ENCODE measurements at regions not wholly inside any gene's neighbourhood (a gene's known extent, or its start where the extent isn't known, plus 50 kb on each side); places are given as distances from the start of the nearest gene placed in this dataset.

DNA sequence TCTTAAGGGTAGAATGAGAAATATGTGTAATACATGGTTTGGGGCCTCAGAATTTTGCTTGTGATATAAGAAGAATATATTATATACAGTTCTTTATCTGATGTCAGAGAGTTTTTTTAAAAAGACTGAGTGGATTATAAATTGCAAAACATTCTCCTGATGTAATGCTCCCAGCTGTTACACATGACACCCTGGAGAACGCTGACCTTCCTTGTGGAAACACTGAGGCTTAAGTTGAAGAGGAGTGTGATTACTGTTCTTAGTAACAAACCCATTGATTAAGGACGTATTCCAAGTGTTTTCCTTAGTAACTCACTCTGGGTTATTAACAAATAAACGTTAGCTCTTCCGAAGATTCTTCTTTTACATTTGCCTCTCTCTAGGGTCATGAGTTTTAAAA, 1069.3 kb upstream of the CNTNAP5 start:
- no peak for DNase-seq

GRCh38 chr2:122960759-122961641, 1064.1 kb upstream of the CNTNAP5 start:
- no peak for DNase-seq

GRCh38 chr2:122966461-122966860, 1058.6 kb upstream of the CNTNAP5 start:
- DNase-seq, result no peak

DNA sequence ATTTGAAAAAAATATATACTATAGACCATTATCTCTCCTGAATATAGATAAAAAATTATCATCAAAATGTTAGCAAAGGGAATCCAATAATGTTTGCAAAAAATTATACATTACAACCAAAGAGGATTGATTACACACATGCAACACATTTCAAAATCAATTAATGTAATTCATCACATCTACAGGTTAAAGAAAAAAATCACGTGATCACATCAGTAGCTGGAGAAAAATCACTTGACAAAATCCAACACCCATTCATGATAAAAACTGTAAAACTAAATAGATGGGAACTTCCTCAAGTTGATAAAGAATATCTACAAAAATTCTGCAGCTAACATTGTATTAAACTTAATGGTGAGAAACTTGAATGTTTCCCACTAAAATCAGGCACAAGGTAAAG, 1047.5 kb upstream of the CNTNAP5 start:
- no peak for DNase-seq

GRCh38 chr2:122980671-122981070, 1044.4 kb upstream of the CNTNAP5 start:
- no peak for DNase-seq

DNA sequence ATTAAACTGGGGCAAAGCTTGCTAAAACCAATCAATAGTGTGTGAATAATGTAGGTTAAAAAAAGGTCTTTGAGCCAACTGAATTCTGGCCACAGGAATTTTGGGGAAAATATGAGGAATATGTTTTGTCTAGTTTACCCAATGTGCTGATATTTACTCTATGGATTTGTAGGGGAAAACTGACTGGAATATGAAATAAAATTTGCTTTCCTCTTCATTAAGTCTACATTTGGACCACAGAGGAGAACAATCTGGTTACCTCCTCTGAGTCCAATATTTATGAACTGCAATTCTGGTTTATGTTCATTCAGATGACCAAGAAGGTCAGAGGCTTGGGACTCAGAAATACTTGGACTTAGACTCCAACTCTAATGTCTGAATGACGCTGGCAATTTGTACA, 1042.2 kb upstream of the CNTNAP5 start:
- DNase-seq, result no peak

- no peak for DNase-seq
These were observed 1036.5 kb upstream of the CNTNAP5 start for GRCh38 chr2:122988395-122989221.

DNA sequence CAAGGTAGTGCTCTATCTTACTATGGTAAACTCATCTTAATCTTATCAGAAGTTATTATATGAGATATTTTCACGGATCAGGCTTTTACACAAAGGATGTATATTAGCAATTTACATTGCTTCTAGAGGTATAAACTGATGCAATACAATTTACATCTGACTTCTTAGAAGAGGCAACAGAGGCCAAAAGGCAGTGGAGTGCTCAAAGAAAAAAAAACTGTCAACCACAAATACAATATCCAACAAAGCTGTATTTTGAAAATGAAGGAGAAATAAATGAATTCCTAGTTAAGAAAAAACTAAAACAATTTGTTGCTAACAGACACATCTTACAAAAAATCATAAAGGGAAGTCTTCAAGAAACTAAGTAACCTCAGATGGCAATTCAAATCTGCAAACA, 1031.5 kb upstream of the CNTNAP5 start:
- no peak for DNase-seq

DNA sequence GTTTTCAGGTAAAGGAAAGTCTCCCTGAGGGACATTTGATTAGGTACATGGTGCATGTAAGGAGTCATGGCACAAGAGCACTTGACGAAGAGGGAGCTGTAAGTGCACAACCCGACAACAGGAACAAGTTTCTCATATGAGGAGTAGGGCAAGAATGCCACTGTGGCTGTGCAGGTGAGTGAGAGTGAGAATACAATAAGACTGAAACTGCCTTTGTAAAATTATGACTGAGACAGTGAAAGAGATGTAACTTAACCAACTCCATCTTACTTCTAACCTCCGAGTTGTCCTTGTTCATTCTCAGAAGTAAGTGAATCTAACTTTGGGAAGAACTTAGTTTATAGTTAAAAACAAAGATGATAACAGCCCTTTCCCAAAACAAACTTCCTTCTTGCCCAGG, 1025.8 kb upstream of the CNTNAP5 start:
- no peak for DNase-seq

- DNase-seq, result no peak
These were observed 1025.3 kb upstream of the CNTNAP5 start for GRCh38 chr2:122999821-123000220.

DNA sequence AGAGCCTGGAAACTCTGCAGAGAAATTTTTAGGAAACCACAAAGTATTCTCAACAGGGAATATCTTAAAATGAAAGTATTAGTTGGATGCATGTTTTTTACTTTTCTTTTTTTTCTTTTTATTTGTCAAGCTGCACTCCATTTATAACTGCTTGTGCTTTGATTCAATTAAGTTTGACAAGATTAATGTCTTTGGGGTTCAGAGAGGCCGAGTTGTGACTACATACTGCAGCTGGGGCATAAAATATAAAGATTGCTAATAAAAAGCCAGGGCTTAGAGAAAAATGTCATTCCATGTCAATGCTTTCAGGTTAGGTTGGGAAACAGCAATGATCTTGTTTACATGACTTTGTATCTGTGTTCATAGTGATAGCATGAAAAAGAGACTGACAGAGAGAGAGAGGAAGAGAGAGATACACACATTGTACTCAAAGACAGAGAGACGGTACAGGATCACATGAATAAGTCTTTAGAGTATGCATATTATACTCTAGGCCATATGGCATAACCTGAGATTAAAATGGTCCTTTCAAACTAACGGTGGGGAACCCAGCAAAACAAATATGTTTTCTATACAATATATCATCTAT, 1022.3 kb upstream of the CNTNAP5 start:
- DNase-seq, result no peak

DNA sequence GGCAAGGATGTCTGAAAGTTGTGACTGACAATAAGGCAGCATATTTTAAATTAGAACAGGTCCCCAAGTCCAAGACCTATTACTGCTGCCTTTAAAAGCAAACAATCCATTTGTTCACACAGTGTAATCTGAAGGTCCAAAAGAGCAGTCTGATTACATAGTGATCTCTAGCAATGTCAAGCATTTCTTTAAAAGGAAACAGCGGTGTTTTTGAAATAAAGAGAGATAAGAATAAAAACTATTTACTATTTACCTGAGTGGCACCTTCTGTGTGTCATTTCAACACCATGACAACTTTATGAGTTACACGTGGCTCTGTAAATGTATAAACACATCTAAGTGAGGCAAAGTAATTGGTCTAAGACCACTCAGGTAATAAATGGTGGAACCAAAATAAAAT, 1009.9 kb upstream of the CNTNAP5 start:
- DNase-seq, result no peak

GRCh38 chr2:123035541-123035940, 989.5 kb upstream of the CNTNAP5 start:
- DNase-seq, result no peak

GRCh38 chr2:123036300-123036699, 988.8 kb upstream of the CNTNAP5 start:
- no peak for DNase-seq

- no peak for DNase-seq
These were observed 984.6 kb upstream of the CNTNAP5 start for GRCh38 chr2:123040506-123040905.

- no peak for DNase-seq
These were observed 981.6 kb upstream of the CNTNAP5 start for GRCh38 chr2:123043458-123043857.

DNA sequence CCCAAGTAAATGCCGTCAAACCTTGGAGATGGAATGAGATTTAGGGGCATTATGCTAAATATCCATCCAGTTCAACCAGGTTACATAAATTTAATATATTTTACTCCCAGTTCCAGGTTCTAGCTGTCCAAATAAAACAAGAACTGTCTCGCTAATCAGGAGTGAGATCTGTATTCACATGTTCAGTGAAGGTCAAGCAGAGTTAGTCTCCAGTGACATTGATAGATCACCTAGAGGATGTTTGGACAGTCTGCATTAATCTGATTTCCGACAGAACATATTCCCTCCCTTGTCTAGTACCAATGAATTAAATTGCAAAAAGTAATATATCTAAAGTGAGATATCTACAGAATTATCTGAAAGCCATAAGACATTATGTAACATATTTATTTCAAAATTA, 979.4 kb upstream of the CNTNAP5 start:
- no peak for DNase-seq

DNA sequence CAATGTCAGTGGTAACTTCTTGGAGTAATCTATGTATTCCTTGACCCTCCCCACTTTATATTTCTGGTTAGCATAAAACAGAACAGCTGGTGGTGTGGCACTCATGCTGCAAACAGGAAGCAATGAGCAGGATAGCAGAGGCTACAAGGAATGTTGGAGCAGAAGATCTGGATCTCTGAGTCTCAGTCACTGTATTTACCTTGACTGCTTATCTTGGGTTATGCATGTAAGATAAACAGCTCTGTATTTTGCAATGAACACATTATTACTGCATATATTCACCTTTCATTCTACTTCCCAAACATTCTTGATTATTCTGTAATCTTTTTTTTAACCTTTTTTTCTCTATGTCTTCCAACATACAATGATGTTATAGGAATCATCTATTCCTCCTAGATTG, 977.9 kb upstream of the CNTNAP5 start:
- no peak for DNase-seq

DNA sequence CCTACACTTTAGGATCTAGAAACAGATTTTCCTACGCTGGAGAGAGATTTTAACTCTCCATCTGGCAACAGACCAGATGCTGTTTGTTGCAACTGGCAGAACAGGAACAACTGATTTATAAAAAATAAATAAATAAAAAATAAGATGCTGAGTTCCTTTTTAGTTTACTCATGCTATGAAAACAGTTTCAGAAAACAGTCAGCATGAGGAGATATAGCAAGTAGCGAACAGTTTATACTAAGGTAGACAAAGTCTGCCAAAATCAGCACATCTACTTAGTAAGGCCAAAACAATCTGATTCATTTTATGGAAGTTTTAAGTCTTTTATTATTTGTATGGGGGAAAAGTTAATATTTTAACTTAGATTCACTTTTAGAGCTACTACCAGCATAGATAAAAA, 974.0 kb upstream of the CNTNAP5 start:
- DNase-seq, result no peak

GRCh38 chr2:123061534-123061933, 963.6 kb upstream of the CNTNAP5 start:
- no peak for DNase-seq

GRCh38 chr2:123073371-123073770, 951.7 kb upstream of the CNTNAP5 start:
- DNase-seq, result no peak

- DNase-seq, result no peak
These were observed 951.1 kb upstream of the CNTNAP5 start for GRCh38 chr2:123073956-123074355.

DNA sequence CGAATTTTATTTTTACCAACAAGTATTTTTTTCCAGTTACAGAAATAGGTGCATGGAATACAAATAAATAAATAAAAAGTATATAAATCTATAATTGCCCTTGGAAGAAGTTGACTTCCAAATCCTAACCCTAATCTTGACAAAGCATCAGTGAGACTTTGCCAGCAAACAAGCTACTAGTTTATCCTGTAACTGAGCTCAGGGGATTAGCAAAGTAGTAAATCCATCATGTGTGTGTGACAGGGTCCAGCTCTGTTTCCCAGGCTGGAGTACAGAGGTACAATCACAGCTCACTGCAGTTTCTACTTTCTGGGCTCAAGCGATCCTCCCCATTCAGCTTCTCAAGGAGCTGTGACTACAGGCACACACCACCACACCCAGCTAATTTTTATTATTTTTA, 948.0 kb upstream of the CNTNAP5 start:
- DNase-seq, result no peak

DNA sequence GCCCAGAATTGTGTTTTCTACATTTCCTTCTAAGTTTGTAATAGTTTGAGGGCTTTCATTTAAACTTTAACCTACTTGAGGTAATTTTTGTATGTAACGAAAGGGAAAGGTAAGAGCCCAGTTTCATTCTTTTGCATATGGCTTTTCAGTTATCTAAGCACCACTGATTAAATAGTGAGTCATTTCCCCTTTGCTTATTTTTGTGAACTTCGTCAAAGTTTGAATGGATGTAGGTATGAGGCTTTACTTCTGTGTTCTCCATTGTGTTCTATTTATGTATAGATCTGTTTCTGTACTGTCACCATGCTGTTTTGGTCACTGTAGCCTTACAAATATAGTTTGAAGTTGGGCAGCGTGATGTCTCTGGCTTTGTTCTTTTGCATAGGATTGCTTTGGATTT, 944.8 kb upstream of the CNTNAP5 start:
- DNase-seq, result no peak

All from activated gamma-delta T cell treated with Interleukin-2 at 50 U/mL for 16 hours (primary cell).